Sigmoid colon (tissue), 4 donors: ENCODE measurements at regions not wholly inside any gene's neighbourhood (a gene's known extent, or its start where the extent isn't known, plus 50 kb on each side); places are given as distances from the start of the nearest gene placed in this dataset.
"Not testable (repeated sequence)": the region's sequence is repeated elsewhere in the genome, so short reads cannot be mapped to it uniquely, and the experiment has no call there.

Experiments used
- EP300 ChIP-seq, 4 donors: sonication (generic); formaldehyde crosslinking; IDR thresholded peaks; one replicate each; pipeline ENCODE4 v1.6.1; 2017; ENCODE audit warnings: antibody characterized with exemption in 4 of 4
- POLR2A ChIP-seq, 2 donors: fragments of 450-650 bp; IDR thresholded peaks; one replicate each; pipeline ENCODE4 v1.6.1; 2016; ENCODE audit warnings: antibody characterized with exemption in 2 of 2, mild to moderate bottlenecking in 2 of 2, moderate library complexity in 2 of 2
- POLR2AphosphoS5 ChIP-seq, 4 donors: sonication (generic); formaldehyde crosslinking; IDR thresholded peaks; one replicate each; pipeline ENCODE4 v1.6.1; 2017; ENCODE audit warnings: antibody characterized with exemption in 4 of 4
- TF ChIP-seq, protein P1 (sequence below), 4 experiments: fragments of 450-650 bp in 3 of 4; fragments of 200-600 bp in 1 of 4; IDR thresholded peaks; one replicate each; pipeline ENCODE4 v1.5.1; 2016 to 2019; ENCODE audit warnings: antibody characterized with exemption in 4 of 4, mild to moderate bottlenecking in 3 of 4, moderate library complexity in 2 of 4

DNA sequence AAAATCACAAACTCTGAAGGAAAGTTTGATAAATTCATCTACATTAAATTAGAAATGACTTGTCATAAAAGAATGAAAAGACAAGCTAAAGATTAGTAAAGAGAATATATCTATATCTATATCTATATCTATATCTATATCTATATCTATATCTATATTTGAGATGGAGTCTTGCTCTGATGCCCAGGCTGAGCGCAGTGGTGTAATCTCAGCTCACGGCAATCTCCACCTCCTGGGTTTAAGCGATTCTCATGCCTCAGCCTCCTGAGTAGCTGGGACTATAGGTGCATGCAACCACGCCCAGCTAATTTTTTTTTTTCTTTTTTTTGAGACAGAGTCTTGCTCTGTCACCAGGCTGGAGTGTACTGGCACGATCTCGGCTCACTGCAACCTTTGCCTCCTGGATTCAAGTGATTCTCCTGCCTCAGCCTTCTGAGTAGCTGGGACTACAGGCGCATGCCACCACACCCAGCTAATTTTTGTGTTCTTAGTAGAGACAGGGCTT lies 202.6 kb downstream of the CTTN start:
- TF ChIP-seq EP300, POLR2AphosphoS5, POLR2A (IDR thresholded peaks at IDR 0.05): not testable (repeated sequence)
- TF ChIP-seq, protein P1, sequence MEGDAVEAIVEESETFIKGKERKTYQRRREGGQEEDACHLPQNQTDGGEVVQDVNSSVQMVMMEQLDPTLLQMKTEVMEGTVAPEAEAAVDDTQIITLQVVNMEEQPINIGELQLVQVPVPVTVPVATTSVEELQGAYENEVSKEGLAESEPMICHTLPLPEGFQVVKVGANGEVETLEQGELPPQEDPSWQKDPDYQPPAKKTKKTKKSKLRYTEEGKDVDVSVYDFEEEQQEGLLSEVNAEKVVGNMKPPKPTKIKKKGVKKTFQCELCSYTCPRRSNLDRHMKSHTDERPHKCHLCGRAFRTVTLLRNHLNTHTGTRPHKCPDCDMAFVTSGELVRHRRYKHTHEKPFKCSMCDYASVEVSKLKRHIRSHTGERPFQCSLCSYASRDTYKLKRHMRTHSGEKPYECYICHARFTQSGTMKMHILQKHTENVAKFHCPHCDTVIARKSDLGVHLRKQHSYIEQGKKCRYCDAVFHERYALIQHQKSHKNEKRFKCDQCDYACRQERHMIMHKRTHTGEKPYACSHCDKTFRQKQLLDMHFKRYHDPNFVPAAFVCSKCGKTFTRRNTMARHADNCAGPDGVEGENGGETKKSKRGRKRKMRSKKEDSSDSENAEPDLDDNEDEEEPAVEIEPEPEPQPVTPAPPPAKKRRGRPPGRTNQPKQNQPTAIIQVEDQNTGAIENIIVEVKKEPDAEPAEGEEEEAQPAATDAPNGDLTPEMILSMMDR (IDR thresholded peaks at IDR 0.05), result not testable (repeated sequence)
